Naive B cell (primary cell): ENCODE measurements at regions not wholly inside any gene's neighbourhood (a gene's known extent, or its start where the extent isn't known, plus 50 kb on each side); places are given as distances from the start of the nearest gene placed in this dataset.

Source experiments
- ATAC-seq, 2 donors: fragments of 150-1000 bp; cut with Tn5 transposase; 2 replicates each; pipeline ENCODE4 v1.10.0; 2021; ENCODE audit warnings: low read depth in 2 of 2, mild to moderate bottlenecking in 2 of 2, moderate library complexity in 2 of 2
- DNase-seq: peaks from one replicate; pipeline ENCODE4 v3.0.0; 2022
- H3K27ac Mint-ChIP-seq, 6 donors: one replicate each; pipeline ENCODE4 v1.8.0; 2020 to 2022; ENCODE audit warnings: mild to moderate bottlenecking in 6 of 6, mixed read lengths in 6 of 6, moderate library complexity in 5 of 6, inconsistent platforms in 2 of 6
- H3K27me3 Mint-ChIP-seq, 3 donors: one replicate each; pipeline ENCODE4 v1.8.0; 2021 to 2022; ENCODE audit warnings: mixed read lengths in 3 of 3, mild to moderate bottlenecking in 1 of 3
- H3K36me3 Mint-ChIP-seq, 2 donors: one replicate each; pipeline ENCODE4 v1.8.0; 2020 to 2022; ENCODE audit warnings: mixed read lengths in 2 of 2, inconsistent platforms in 1 of 2, mild to moderate bottlenecking in 1 of 2
- H3K4me1 Mint-ChIP-seq, 3 donors: one replicate each; pipeline ENCODE4 v1.8.0; 2020 to 2022; ENCODE audit warnings: mixed read lengths in 3 of 3, inconsistent platforms in 1 of 3, mild to moderate bottlenecking in 1 of 3, moderate library complexity in 1 of 3
- H3K4me3 Mint-ChIP-seq, 8 donors: one replicate each; pipeline ENCODE4 v1.8.0; 2020 to 2022; ENCODE audit warnings: mild to moderate bottlenecking in 8 of 8, mixed read lengths in 8 of 8, moderate library complexity in 8 of 8, inconsistent platforms in 2 of 8
- H3K9me3 Mint-ChIP-seq, 7 donors: one replicate each; pipeline ENCODE4 v1.8.0; 2020 to 2022; ENCODE audit warnings: mixed read lengths in 7 of 7, mild to moderate bottlenecking in 5 of 7, inconsistent platforms in 2 of 7, moderate library complexity in 1 of 7

- Mint-ChIP-seq H3K27me3 (peaks cover 33 to 74% (median 57%) of the 10 kb centered on the region in 3 donors), H3K27ac (no peak overlapping the region), H3K4me3 (no peak overlapping the region), H3K36me3 (no peaks in the 10 kb centered on the region), H3K9me3 (no peaks in the 10 kb centered on the region), H3K4me1 (no peaks in the 10 kb centered on the region)
- no peak for DNase-seq
- no peak for ATAC-seq
These were observed 116.8 kb downstream of the ENGASE start for GRCh38 chr17:79191270-79191934.

- no peaks in the 10 kb centered on the region for H3K9me3 Mint-ChIP-seq
- DNase-seq (no peak), ATAC-seq (no peak)
- H3K36me3 Mint-ChIP-seq = no peaks in the 10 kb centered on the region
- H3K27ac Mint-ChIP-seq = peak overlapping the region in 1 of 6 donors; percentile 17
- H3K27me3 Mint-ChIP-seq = peaks cover 38 to 90% (median 78%) of the 10 kb centered on the region in 3 donors
- H3K4me3 Mint-ChIP-seq = no peak overlapping the region
- H3K4me1 Mint-ChIP-seq = peaks cover 0 to 1% (median 0%) of the 10 kb centered on the region in 3 donors
These were observed 114.7 kb downstream of the ENGASE start for GRCh38 chr17:79189305-79189704.

GRCh38 chr17:79188685-79189084, 114.1 kb downstream of the ENGASE start:
- Mint-ChIP-seq H3K4me3 (no peak overlapping the region), H3K27me3 (peaks cover 38 to 94% (median 80%) of the 10 kb centered on the region in 3 donors), H3K4me1 (peaks cover 0 to 3% (median 0%) of the 10 kb centered on the region in 3 donors), H3K27ac (no peak overlapping the region), H3K36me3 (no peaks in the 10 kb centered on the region), H3K9me3 (no peaks in the 10 kb centered on the region)
- ATAC-seq = no peak
- DNase-seq = no peak

GRCh38 chr17:79188048-79188447, 113.4 kb downstream of the ENGASE start:
- Mint-ChIP-seq H3K4me1 (peaks cover 0 to 6% (median 0%) of the 10 kb centered on the region in 3 donors), H3K27ac (no peak overlapping the region), H3K27me3 (peaks cover 36 to 93% (median 74%) of the 10 kb centered on the region in 3 donors), H3K36me3 (no peaks in the 10 kb centered on the region), H3K4me3 (no peak overlapping the region), H3K9me3 (no peaks in the 10 kb centered on the region)
- DNase-seq = peak; percentile 6
- peak in 1 of 2 donors; percentile 45 for ATAC-seq

GRCh38 chr17:79187186-79187585, 112.6 kb downstream of the ENGASE start:
- Mint-ChIP-seq H3K27me3 (peaks cover 36 to 87% (median 71%) of the 10 kb centered on the region in 3 donors), H3K4me3 (no peak overlapping the region), H3K9me3 (no peaks in the 10 kb centered on the region), H3K4me1 (peaks cover 0 to 6% (median 0%) of the 10 kb centered on the region in 3 donors), H3K27ac (no peak overlapping the region), H3K36me3 (no peaks in the 10 kb centered on the region)
- DNase-seq (no peak), ATAC-seq (no peak)

- no peak overlapping the region for H3K27ac Mint-ChIP-seq
- H3K36me3 Mint-ChIP-seq = no peaks in the 10 kb centered on the region
- H3K4me3 Mint-ChIP-seq = no peak overlapping the region
- H3K9me3 Mint-ChIP-seq = no peaks in the 10 kb centered on the region
- DNase-seq = no peak
- ATAC-seq = no peak
- H3K27me3 Mint-ChIP-seq = peaks cover 42 to 87% (median 71%) of the 10 kb centered on the region in 3 donors
- peaks cover 0 to 11% (median 0%) of the 10 kb centered on the region in 3 donors for H3K4me1 Mint-ChIP-seq
These were observed 111.8 kb downstream of the ENGASE start for GRCh38 chr17:79186406-79186805.

GRCh38 chr17:79185671-79186070, 111.0 kb downstream of the ENGASE start:
- no peak for DNase-seq
- Mint-ChIP-seq H3K9me3 (no peaks in the 10 kb centered on the region), H3K4me1 (peaks cover 0 to 11% (median 0%) of the 10 kb centered on the region in 3 donors), H3K27ac (no peak overlapping the region), H3K4me3 (no peak overlapping the region), H3K36me3 (no peaks in the 10 kb centered on the region), H3K27me3 (peaks cover 42 to 87% (median 66%) of the 10 kb centered on the region in 3 donors)
- ATAC-seq = no peak

GRCh38 chr17:79184219-79184618, 109.6 kb downstream of the ENGASE start:
- Mint-ChIP-seq H3K27ac (no peak overlapping the region), H3K27me3 (peaks cover 38 to 82% (median 51%) of the 10 kb centered on the region in 3 donors), H3K9me3 (no peaks in the 10 kb centered on the region), H3K36me3 (no peaks in the 10 kb centered on the region), H3K4me1 (peaks cover 0 to 11% (median 0%) of the 10 kb centered on the region in 3 donors), H3K4me3 (peak overlapping the region in 3 of 8 donors; percentile 44 to 74 (median 45))
- DNase-seq = no peak
- ATAC-seq = no peak

GRCh38 chr17:79183293-79184158, 108.9 kb downstream of the ENGASE start:
- no peaks in the 10 kb centered on the region for H3K36me3 Mint-ChIP-seq
- peaks cover 34 to 78% (median 47%) of the 10 kb centered on the region in 3 donors for H3K27me3 Mint-ChIP-seq
- peak overlapping the region in 1 of 8 donors; percentile 43 for H3K4me3 Mint-ChIP-seq
- DNase-seq = no peak
- peak overlapping the region in 1 of 6 donors; percentile 81 for H3K27ac Mint-ChIP-seq
- H3K4me1 Mint-ChIP-seq = peaks cover 0 to 11% (median 0%) of the 10 kb centered on the region in 3 donors
- no peak for ATAC-seq
- H3K9me3 Mint-ChIP-seq = no peaks in the 10 kb centered on the region

- Mint-ChIP-seq H3K27ac (no peak overlapping the region), H3K27me3 (peaks cover 34 to 72% (median 47%) of the 10 kb centered on the region in 3 donors), H3K4me1 (peaks cover 0 to 11% (median 0%) of the 10 kb centered on the region in 3 donors), H3K36me3 (no peaks in the 10 kb centered on the region), H3K4me3 (no peak overlapping the region), H3K9me3 (no peaks in the 10 kb centered on the region)
- ATAC-seq (no peak), DNase-seq (no peak)
These were observed 108.3 kb downstream of the ENGASE start for GRCh38 chr17:79183043-79183292.

- DNase-seq (no peak), ATAC-seq (no peak)
- peaks cover 34 to 68% (median 46%) of the 10 kb centered on the region in 3 donors for H3K27me3 Mint-ChIP-seq
- no peaks in the 10 kb centered on the region for H3K36me3 Mint-ChIP-seq
- H3K9me3 Mint-ChIP-seq = no peaks in the 10 kb centered on the region
- H3K27ac Mint-ChIP-seq = no peak overlapping the region
- H3K4me3 Mint-ChIP-seq = no peak overlapping the region
- peaks cover 0 to 11% (median 0%) of the 10 kb centered on the region in 3 donors for H3K4me1 Mint-ChIP-seq
These were observed 107.8 kb downstream of the ENGASE start for GRCh38 chr17:79182176-79183042.

GRCh38 chr17:79180358-79181005, 105.9 kb downstream of the ENGASE start:
- Mint-ChIP-seq H3K9me3 (no peaks in the 10 kb centered on the region), H3K27me3 (peaks cover 27 to 51% (median 28%) of the 10 kb centered on the region in 3 donors), H3K36me3 (no peaks in the 10 kb centered on the region), H3K4me3 (no peak overlapping the region), H3K4me1 (peaks cover 0 to 11% (median 0%) of the 10 kb centered on the region in 3 donors), H3K27ac (no peak overlapping the region)
- DNase-seq (no peak), ATAC-seq (no peak)

- H3K36me3 Mint-ChIP-seq = no peaks in the 10 kb centered on the region
- no peak for DNase-seq
- H3K9me3 Mint-ChIP-seq = no peaks in the 10 kb centered on the region
- no peak overlapping the region for H3K4me3 Mint-ChIP-seq
- H3K27me3 Mint-ChIP-seq = peaks cover 17 to 44% (median 18%) of the 10 kb centered on the region in 3 donors
- H3K4me1 Mint-ChIP-seq = peaks cover 0 to 10% (median 2%) of the 10 kb centered on the region in 3 donors
- H3K27ac Mint-ChIP-seq = peak overlapping the region in 1 of 6 donors; percentile 62
- no peak for ATAC-seq
These were observed 104.7 kb downstream of the ENGASE start for GRCh38 chr17:79179334-79179733.
